Calu3 (cell line): ENCODE measurements at regions not wholly inside any gene's neighbourhood (a gene's known extent, or its start where the extent isn't known, plus 50 kb on each side); places are given as distances from the start of the nearest gene placed in this dataset.

Source experiments
- BruUV-seq: library from RNA; stranded (reverse); fragments of 400-500 nt; replicated peaks from 2 replicates; lab custom pipeline; 2021; lab: Mats Ljungman, UMichigan
- CTCF ChIA-PET: fragments of 300-600 bp; sonication (Branson Sonifier 250); formaldehyde crosslinking; loops from one replicate; lab custom pipeline; 2022; ENCODE audit warnings: antibody characterized with exemption; lab: Charles Lee
- DNase-seq: peaks from one replicate; pipeline ENCODE4 v3.0.0; 2022
- H3K27ac Mint-ChIP-seq: one replicate; pipeline ENCODE4 v1.8.0; 2022; ENCODE audit warnings: mixed read lengths; ENCODE audit not compliant: unreplicated experiment
- H3K27me3 Mint-ChIP-seq: one replicate; pipeline ENCODE4 v1.8.0; 2022; ENCODE audit warnings: mixed read lengths; ENCODE audit not compliant: unreplicated experiment
- H3K36me3 Mint-ChIP-seq: one replicate; pipeline ENCODE4 v1.8.0; 2022; ENCODE audit warnings: mild to moderate bottlenecking, moderate library complexity, mixed read lengths; ENCODE audit not compliant: insufficient read depth, unreplicated experiment
- H3K4me1 Mint-ChIP-seq: one replicate; pipeline ENCODE4 v1.8.0; 2022; ENCODE audit warnings: mild to moderate bottlenecking, low read depth, mixed read lengths; ENCODE audit not compliant: unreplicated experiment
- H3K4me3 Mint-ChIP-seq: one replicate; pipeline ENCODE4 v1.8.0; 2022; ENCODE audit warnings: mild to moderate bottlenecking, low read depth, moderate library complexity, mixed read lengths; ENCODE audit not compliant: unreplicated experiment
- H3K9me3 Mint-ChIP-seq: one replicate; pipeline ENCODE4 v1.8.0; 2022; ENCODE audit warnings: low read depth, mixed read lengths; ENCODE audit not compliant: unreplicated experiment
- intact Hi-C: fragments of 100-400 bp; cut with micrococcal nuclease; formaldehyde crosslinking; loops from one replicate; pipeline ENCODE4 v1.10.0; 2022; ENCODE audit not compliant: unreplicated experiment
- TF ChIP-seq, protein P1 (sequence below): fragments of 200-600 bp; IDR thresholded peaks from one replicate; pipeline ENCODE4 v1.8.0; 2022; ENCODE audit warnings: antibody characterized with exemption; ENCODE audit not compliant: unreplicated experiment

- H3K4me3 Mint-ChIP-seq: no peak overlapping the region
- BruUV-seq: no TSS peak
- CTCF ChIA-PET: no interaction called here
- H3K27me3 Mint-ChIP-seq: no peaks in the 10 kb centered on the region
- no peak overlapping the region for H3K27ac Mint-ChIP-seq
- peaks cover 20% of the 10 kb centered on the region for H3K9me3 Mint-ChIP-seq
- intact Hi-C loops: no loop called here
- TF ChIP-seq, protein P1, sequence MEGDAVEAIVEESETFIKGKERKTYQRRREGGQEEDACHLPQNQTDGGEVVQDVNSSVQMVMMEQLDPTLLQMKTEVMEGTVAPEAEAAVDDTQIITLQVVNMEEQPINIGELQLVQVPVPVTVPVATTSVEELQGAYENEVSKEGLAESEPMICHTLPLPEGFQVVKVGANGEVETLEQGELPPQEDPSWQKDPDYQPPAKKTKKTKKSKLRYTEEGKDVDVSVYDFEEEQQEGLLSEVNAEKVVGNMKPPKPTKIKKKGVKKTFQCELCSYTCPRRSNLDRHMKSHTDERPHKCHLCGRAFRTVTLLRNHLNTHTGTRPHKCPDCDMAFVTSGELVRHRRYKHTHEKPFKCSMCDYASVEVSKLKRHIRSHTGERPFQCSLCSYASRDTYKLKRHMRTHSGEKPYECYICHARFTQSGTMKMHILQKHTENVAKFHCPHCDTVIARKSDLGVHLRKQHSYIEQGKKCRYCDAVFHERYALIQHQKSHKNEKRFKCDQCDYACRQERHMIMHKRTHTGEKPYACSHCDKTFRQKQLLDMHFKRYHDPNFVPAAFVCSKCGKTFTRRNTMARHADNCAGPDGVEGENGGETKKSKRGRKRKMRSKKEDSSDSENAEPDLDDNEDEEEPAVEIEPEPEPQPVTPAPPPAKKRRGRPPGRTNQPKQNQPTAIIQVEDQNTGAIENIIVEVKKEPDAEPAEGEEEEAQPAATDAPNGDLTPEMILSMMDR: no peak
- no peaks in the 10 kb centered on the region for H3K4me1 Mint-ChIP-seq
- no peaks in the 10 kb centered on the region for H3K36me3 Mint-ChIP-seq
- no peak for DNase-seq
Measured at GRCh38 chr2:2926009-2926857, 451.4 kb downstream of the EIPR1 start.

DNA sequence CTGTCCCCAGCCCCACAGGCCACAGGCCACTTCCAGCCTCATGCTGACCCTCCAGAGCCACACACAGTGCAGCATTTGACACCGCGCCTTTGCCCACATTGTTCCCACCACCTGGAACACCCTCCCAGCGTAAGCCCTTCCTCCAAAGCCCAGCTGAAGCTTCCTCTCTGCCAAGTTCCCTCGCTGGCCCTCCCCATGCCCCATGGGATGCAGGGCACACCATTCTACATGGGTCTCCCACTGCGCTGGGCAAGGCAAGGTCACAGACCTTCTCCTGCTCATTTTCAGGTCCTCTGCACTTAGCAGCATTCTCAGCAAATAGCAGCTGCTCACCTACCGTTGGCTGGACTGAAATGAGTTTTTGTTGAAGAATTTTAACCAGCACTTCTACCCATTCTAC, 455.5 kb downstream of the EIPR1 start:
- TF ChIP-seq, protein P1: no peak
- Mint-ChIP-seq H3K27ac (no peak overlapping the region), H3K36me3 (no peaks in the 10 kb centered on the region), H3K9me3 (peaks cover 6% of the 10 kb centered on the region), H3K4me3 (no peak overlapping the region), H3K4me1 (no peaks in the 10 kb centered on the region), H3K27me3 (no peaks in the 10 kb centered on the region)
- intact Hi-C loops: no loop called here
- BruUV-seq: no TSS peak
- no peak for DNase-seq
- CTCF ChIA-PET: no interaction called here

DNA sequence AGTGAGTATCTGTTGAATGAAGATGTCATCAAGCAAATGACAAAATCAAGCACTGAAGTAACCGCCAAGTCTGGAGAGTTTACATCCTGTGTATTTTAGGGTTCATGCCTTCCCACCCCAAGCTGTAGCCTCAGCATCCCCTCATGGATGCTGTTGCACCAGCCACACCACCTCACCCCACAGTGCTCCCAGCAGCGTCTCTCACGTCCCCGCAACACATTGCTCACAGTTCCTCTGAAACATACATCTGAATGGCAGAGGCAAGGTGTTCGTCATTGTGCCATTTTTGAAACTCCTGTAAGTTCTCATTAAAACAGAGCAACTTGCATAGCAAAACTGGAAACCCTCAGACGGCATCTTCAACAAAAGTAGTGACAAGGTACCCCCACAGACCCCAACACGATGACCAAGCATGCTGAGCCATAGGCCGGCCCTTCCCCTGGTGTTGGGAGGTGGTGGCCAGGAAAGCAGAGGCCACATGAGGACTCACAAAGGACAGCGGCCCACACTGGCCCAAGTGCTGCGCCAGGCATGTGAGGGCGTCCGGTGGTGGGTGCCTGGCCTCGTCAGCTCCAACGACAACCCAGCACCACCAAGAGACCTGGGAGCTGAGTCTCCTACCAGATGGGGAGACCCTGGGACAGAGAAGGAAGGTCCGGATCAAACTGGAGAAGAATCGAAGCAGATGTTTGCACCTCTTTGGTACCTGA, 456.5 kb downstream of the EIPR1 start:
- H3K4me3 Mint-ChIP-seq: no peak overlapping the region
- no peak for DNase-seq
- H3K9me3 Mint-ChIP-seq: peaks cover 8% of the 10 kb centered on the region
- H3K4me1 Mint-ChIP-seq: no peaks in the 10 kb centered on the region
- no peaks in the 10 kb centered on the region for H3K27me3 Mint-ChIP-seq
- CTCF ChIA-PET: no interaction called here
- no peaks in the 10 kb centered on the region for H3K36me3 Mint-ChIP-seq
- intact Hi-C loops: no loop called here
- TF ChIP-seq, protein P1: no peak
- BruUV-seq: no TSS peak
- H3K27ac Mint-ChIP-seq: no peak overlapping the region

GRCh38 chr2:2919574-2920365, 457.8 kb downstream of the EIPR1 start:
- no peaks in the 10 kb centered on the region for H3K4me1 Mint-ChIP-seq
- DNase-seq: no peak
- no peaks in the 10 kb centered on the region for H3K27me3 Mint-ChIP-seq
- H3K27ac Mint-ChIP-seq: no peak overlapping the region
- no peak overlapping the region for H3K4me3 Mint-ChIP-seq
- TF ChIP-seq, protein P1: no peak
- CTCF ChIA-PET: no interaction called here
- BruUV-seq: no TSS peak
- H3K36me3 Mint-ChIP-seq: no peaks in the 10 kb centered on the region
- intact Hi-C loops: no loop called here
- H3K9me3 Mint-ChIP-seq: peaks cover 8% of the 10 kb centered on the region
